ENCODE measurements at regions not wholly inside any gene's neighbourhood (a gene's known extent, or its start where the extent isn't known, plus 50 kb on each side); places are given as distances from the start of the nearest gene placed in this dataset.

DNA sequence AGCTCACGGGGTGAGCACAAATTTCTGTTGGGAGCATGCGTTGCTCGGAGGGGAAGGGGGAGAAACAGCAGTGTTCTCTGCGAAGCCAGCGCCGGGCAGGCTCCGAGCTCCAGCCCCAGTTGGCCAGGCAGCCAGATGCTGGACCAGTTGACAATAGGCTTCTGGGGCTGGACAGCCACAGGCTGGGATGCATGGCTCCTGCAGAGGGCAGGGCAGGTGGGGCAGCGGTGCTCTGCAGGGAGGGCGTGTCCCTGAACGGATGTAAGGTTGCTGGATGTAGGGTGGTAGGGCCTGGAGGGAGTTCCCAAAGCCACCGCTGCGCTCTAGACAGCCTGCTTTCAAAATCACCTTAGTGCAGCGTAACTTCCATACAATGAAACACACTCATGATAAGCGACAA is 574.9 kb downstream of the GLRX3 start:
- Histone ChIP-seq H3K27ac (ENCODE audit: low read depth, low read length) (no peak overlapping the region), H3K36me3 (ENCODE audit: control insufficient read depth in 2 of 3, insufficient read depth in 3 of 3, low read length in 3 of 3) (no peaks in the 10 kb centered on the region), H3K9me3 (ENCODE audit: control insufficient read depth in 2 of 3, low read length in 3 of 3) (no peaks in the 10 kb centered on the region), H3K27me3 (ENCODE audit: control insufficient read depth in 2 of 2, insufficient read depth in 2 of 2, low read length in 2 of 2) (no peaks in the 10 kb centered on the region), H3K4me1 (ENCODE audit: control insufficient read depth in 2 of 2, insufficient read depth in 2 of 2, low read length in 2 of 2) (no peaks in the 10 kb centered on the region), H3K4me3 (ENCODE audit: low read length) (no peak overlapping the region)
- Mint-ChIP-seq H3K9me3 (peaks cover 0 to 2% (median 0%) of the 10 kb centered on the region in 11 donors), H3K27ac (no peak overlapping the region), H3K4me1 (no peaks in the 10 kb centered on the region), H3K4me3 (no peak overlapping the region), H3K36me3 (no peaks in the 10 kb centered on the region), H3K27me3 (peaks cover 0 to 10% (median 5%) of the 10 kb centered on the region in 5 donors)
- ChIA-PET CTCF (interaction anchor here (0.6 kb wide), 1 partner anchor 109 kb away, joined by 4 read pairs; no protein-coding TSS in a partner anchor), POLR2A (no interaction called here)
- intact Hi-C loops (cut with micrococcal nuclease) = no loop called here
- DNase-seq (no peak), ATAC-seq (peak; percentile 16)

DNA sequence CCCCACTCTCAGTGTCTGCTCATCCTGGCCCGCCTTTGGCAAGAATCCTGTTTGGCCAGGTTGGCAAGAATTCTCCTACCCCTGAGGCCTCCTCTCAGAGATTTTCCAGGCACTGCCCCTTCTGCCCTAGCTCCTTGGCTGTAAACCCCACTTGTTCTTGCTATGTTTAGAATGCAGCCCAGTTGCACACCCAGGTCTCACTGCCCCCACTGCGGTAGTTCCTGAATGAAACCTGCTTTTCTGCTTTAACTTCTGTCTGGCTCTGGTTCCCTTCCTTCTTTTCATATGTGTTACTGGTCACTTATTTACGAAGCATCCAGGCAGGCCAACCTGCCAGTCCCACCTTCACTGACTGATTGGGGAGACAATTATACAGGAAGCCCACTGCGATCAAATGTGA is 576.9 kb downstream of the GLRX3 start:
- DNase-seq (no peak), ATAC-seq (no peak)
- Histone ChIP-seq H3K9me3 (ENCODE audit: control insufficient read depth in 2 of 3, low read length in 3 of 3) (no peaks in the 10 kb centered on the region), H3K27me3 (ENCODE audit: control insufficient read depth in 2 of 2, insufficient read depth in 2 of 2, low read length in 2 of 2) (no peaks in the 10 kb centered on the region), H3K27ac (ENCODE audit: low read depth, low read length) (no peak overlapping the region), H3K4me3 (ENCODE audit: low read length) (no peak overlapping the region), H3K36me3 (ENCODE audit: control insufficient read depth in 2 of 3, insufficient read depth in 3 of 3, low read length in 3 of 3) (no peaks in the 10 kb centered on the region), H3K4me1 (ENCODE audit: control insufficient read depth in 2 of 2, insufficient read depth in 2 of 2, low read length in 2 of 2) (no peaks in the 10 kb centered on the region)
- ChIA-PET CTCF (no interaction called here), POLR2A (no interaction called here)
- H3K4me3 Mint-ChIP-seq = no peak overlapping the region
- H3K27ac Mint-ChIP-seq = no peak overlapping the region
- no peaks in the 10 kb centered on the region for H3K4me1 Mint-ChIP-seq
- intact Hi-C loops (cut with micrococcal nuclease) = no loop called here
- H3K9me3 Mint-ChIP-seq = peaks cover 0 to 2% (median 0%) of the 10 kb centered on the region in 11 donors
- H3K36me3 Mint-ChIP-seq = no peaks in the 10 kb centered on the region
- peaks cover 0 to 10% (median 5%) of the 10 kb centered on the region in 5 donors for H3K27me3 Mint-ChIP-seq

DNA sequence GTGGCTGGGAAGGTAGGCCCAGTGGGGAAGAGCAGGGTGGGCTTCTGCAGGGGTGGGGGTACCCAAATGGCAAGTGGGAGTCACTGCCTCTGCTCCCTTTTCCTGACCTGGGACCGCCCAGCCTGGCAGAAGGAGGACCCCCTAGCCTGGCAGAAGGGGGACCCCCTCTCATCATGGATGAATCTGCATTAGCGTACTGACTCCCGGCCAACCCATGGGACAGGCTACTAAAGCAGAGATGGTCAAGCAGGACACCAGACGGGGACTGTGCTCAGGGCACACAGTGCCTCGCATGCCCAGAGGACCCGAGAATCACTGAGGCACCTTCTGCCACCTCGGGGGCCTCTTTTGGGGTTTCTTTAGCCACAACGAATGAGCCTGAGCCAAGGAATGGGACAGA is 577.5 kb downstream of the GLRX3 start:
- no peaks in the 10 kb centered on the region for H3K4me1 Mint-ChIP-seq
- H3K27me3 Mint-ChIP-seq = peaks cover 0 to 10% (median 5%) of the 10 kb centered on the region in 5 donors
- Histone ChIP-seq H3K27ac (ENCODE audit: low read depth, low read length) (no peak overlapping the region), H3K27me3 (ENCODE audit: control insufficient read depth in 2 of 2, insufficient read depth in 2 of 2, low read length in 2 of 2) (no peaks in the 10 kb centered on the region), H3K36me3 (ENCODE audit: control insufficient read depth in 2 of 3, insufficient read depth in 3 of 3, low read length in 3 of 3) (no peaks in the 10 kb centered on the region), H3K4me1 (ENCODE audit: control insufficient read depth in 2 of 2, insufficient read depth in 2 of 2, low read length in 2 of 2) (no peaks in the 10 kb centered on the region), H3K4me3 (ENCODE audit: low read length) (no peak overlapping the region), H3K9me3 (ENCODE audit: control insufficient read depth in 2 of 3, low read length in 3 of 3) (no peaks in the 10 kb centered on the region)
- DNase-seq = no peak
- peaks cover 0 to 2% (median 0%) of the 10 kb centered on the region in 11 donors for H3K9me3 Mint-ChIP-seq
- H3K4me3 Mint-ChIP-seq = no peak overlapping the region
- ChIA-PET CTCF (no interaction called here), POLR2A (no interaction called here)
- intact Hi-C loops (cut with micrococcal nuclease) = no loop called here
- H3K36me3 Mint-ChIP-seq = no peaks in the 10 kb centered on the region
- H3K27ac Mint-ChIP-seq = no peak overlapping the region
- ATAC-seq = no peak

DNA sequence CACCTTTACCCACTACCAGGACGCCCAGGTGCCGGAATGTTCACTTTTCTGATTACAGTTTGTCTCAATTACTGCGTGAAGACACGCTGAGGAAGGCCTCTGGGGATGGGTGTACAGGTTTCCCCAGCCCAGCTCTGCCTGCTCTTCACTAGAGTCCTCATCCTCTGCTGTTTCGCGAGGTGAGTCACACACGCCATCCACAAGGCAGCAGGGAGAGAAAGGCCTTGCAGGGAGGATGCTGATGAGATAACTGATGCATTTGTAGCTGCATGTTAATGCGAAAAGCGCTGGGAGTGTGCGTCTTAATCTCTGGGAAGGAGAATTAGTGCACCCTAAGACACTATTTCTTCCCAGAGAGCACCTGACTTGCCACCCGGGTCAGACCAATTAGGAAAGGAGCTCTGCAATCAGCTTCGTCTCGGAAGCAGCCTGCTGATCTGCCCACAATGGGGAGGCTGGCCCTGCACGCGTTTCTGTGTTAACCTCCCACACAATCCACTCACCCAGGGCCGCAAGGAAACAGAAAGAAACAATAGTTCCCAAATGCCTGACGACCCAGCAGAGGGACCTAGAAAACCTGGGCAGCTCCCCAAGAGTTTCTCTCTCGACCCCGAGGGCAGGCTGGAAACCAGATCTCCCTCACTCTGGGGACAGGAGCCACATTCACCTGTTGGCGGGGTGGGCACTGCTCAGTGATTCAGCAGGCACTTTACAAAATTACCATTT is 578.7 kb downstream of the GLRX3 start:
- H3K27ac Mint-ChIP-seq = no peak overlapping the region
- no peaks in the 10 kb centered on the region for H3K4me1 Mint-ChIP-seq
- Histone ChIP-seq H3K4me1 (ENCODE audit: control insufficient read depth in 2 of 2, insufficient read depth in 2 of 2, low read length in 2 of 2) (no peaks in the 10 kb centered on the region), H3K36me3 (ENCODE audit: control insufficient read depth in 2 of 3, insufficient read depth in 3 of 3, low read length in 3 of 3) (no peaks in the 10 kb centered on the region), H3K9me3 (ENCODE audit: control insufficient read depth in 2 of 3, low read length in 3 of 3) (no peaks in the 10 kb centered on the region), H3K27me3 (ENCODE audit: control insufficient read depth in 2 of 2, insufficient read depth in 2 of 2, low read length in 2 of 2) (no peaks in the 10 kb centered on the region), H3K27ac (ENCODE audit: low read depth, low read length) (no peak overlapping the region), H3K4me3 (ENCODE audit: low read length) (no peak overlapping the region)
- peaks cover 0 to 10% (median 5%) of the 10 kb centered on the region in 5 donors for H3K27me3 Mint-ChIP-seq
- POLR2A ChIA-PET = no interaction called here
- intact Hi-C loops (cut with micrococcal nuclease) = no loop called here
- ATAC-seq (no peak), DNase-seq (no peak)
- CTCF ChIA-PET = no interaction called here
- H3K9me3 Mint-ChIP-seq = peaks cover 0 to 5% (median 0%) of the 10 kb centered on the region in 11 donors
- no peaks in the 10 kb centered on the region for H3K36me3 Mint-ChIP-seq
- no peak overlapping the region for H3K4me3 Mint-ChIP-seq

DNA sequence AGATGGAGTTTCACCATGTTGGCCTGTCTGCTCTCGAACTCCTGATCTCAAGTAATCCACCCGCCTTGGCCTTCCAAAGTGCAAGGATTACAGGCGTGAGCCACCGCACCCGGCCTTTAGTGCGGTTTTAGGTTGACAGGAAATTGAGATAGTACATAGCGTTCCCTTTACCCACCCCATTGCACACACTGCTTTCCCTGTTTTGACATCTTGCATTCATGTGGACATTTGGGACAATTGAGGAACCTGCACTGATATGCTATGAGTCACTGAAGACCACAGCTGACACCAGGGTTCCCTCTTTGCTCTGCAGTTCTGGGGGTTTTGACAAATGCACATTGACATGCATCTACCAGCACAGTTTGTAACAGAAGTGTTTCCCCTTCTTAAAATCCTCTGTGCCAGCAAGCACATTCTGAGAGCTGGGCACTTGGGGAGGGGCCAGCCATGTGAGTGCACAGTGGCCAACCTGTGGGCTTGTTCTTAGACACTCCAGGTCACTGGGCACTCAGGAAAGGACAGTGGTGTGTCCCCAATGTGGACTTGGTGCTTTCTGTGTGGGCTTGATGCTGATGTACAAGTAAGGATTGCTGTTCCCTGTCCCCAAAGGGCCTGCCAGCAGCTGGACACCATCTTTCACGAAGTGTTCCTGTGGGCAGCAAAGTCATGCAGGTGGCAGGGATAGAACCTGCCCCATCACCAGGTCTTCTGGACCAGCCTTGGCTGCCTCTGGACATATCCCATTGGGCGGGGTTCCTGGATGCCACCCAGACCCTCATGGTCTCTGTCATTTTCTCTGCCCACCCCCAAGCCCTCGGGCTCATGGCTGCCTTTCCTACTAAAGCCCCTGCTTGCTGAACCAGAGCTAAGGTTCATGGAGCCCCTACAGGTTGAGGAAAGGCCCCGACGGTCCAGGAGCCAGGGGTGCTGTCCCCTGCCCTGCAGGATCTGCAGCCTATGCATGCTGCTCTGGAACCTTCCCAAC is 579.8 kb downstream of the GLRX3 start:
- no peak overlapping the region for H3K27ac ChIP-seq (ENCODE audit: low read depth, low read length)
- no peaks in the 10 kb centered on the region for H3K36me3 Mint-ChIP-seq
- no peak overlapping the region for H3K4me3 ChIP-seq (ENCODE audit: low read length)
- POLR2A ChIA-PET = no interaction called here
- intact Hi-C loops (cut with micrococcal nuclease) = no loop called here
- ATAC-seq (peak; percentile 29), DNase-seq (no peak)
- H3K27me3 Mint-ChIP-seq = peaks cover 0 to 10% (median 5%) of the 10 kb centered on the region in 5 donors
- no peaks in the 10 kb centered on the region for H3K9me3 ChIP-seq (ENCODE audit: control insufficient read depth in 2 of 3, low read length in 3 of 3)
- CTCF ChIA-PET = no interaction called here
- H3K4me1 Mint-ChIP-seq = no peaks in the 10 kb centered on the region
- H3K4me1 ChIP-seq (ENCODE audit: control insufficient read depth in 2 of 2, insufficient read depth in 2 of 2, low read length in 2 of 2) = no peaks in the 10 kb centered on the region
- peaks cover 0 to 5% (median 0%) of the 10 kb centered on the region in 11 donors for H3K9me3 Mint-ChIP-seq
- H3K4me3 Mint-ChIP-seq = no peak overlapping the region
- no peak overlapping the region for H3K27ac Mint-ChIP-seq
- H3K27me3 ChIP-seq (ENCODE audit: control insufficient read depth in 2 of 2, insufficient read depth in 2 of 2, low read length in 2 of 2) = no peaks in the 10 kb centered on the region
- no peaks in the 10 kb centered on the region for H3K36me3 ChIP-seq (ENCODE audit: control insufficient read depth in 2 of 3, insufficient read depth in 3 of 3, low read length in 3 of 3)

DNA sequence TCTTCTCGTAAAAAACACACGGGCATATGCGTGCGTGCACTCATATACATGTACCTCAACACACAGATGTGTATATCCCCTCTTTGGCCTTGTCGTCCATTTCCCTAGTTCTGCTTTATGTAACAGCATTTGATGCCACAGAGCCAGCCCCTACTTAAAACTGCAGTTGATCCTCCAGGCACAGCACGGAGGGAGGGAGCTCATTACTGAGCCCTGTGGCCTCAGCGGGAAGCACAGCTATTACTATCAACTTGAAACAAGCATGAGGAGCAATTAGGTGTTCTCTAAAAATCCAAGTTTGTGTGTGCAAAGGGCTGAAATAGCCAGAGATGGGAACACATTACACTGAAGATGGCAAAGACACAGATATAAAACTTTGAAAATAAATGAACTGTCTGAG is 580.9 kb downstream of the GLRX3 start:
- Histone ChIP-seq H3K27me3 (ENCODE audit: control insufficient read depth in 2 of 2, insufficient read depth in 2 of 2, low read length in 2 of 2) (no peaks in the 10 kb centered on the region), H3K4me3 (ENCODE audit: low read length) (no peak overlapping the region), H3K27ac (ENCODE audit: low read depth, low read length) (no peak overlapping the region), H3K36me3 (ENCODE audit: control insufficient read depth in 2 of 3, insufficient read depth in 3 of 3, low read length in 3 of 3) (no peaks in the 10 kb centered on the region), H3K4me1 (ENCODE audit: control insufficient read depth in 2 of 2, insufficient read depth in 2 of 2, low read length in 2 of 2) (no peaks in the 10 kb centered on the region), H3K9me3 (ENCODE audit: control insufficient read depth in 2 of 3, low read length in 3 of 3) (no peaks in the 10 kb centered on the region)
- H3K27ac Mint-ChIP-seq = no peak overlapping the region
- H3K27me3 Mint-ChIP-seq = peaks cover 0 to 10% (median 5%) of the 10 kb centered on the region in 5 donors
- ChIA-PET CTCF (no interaction called here), POLR2A (no interaction called here)
- no peaks in the 10 kb centered on the region for H3K4me1 Mint-ChIP-seq
- H3K4me3 Mint-ChIP-seq = no peak overlapping the region
- ATAC-seq (no peak), DNase-seq (no peak)
- peaks cover 0 to 5% (median 0%) of the 10 kb centered on the region in 11 donors for H3K9me3 Mint-ChIP-seq
- intact Hi-C loops (cut with micrococcal nuclease) = no loop called here
- H3K36me3 Mint-ChIP-seq = no peaks in the 10 kb centered on the region
